Progenitor cell of endocrine pancreas (in vitro differentiated cells): ENCODE measurements at regions not wholly inside any gene's neighbourhood (a gene's known extent, or its start where the extent isn't known, plus 50 kb on each side); places are given as distances from the start of the nearest gene placed in this dataset.

Source experiments
- DNase-seq: peaks from one replicate; pipeline ENCODE4 v3.0.0; 2021; ENCODE audit warnings: low spot score; ENCODE audit not compliant: unreplicated experiment
- H3K27ac Mint-ChIP-seq: 2 replicates; pipeline ENCODE4 v1.8.0; 2021; ENCODE audit warnings: mild to moderate bottlenecking, moderate library complexity, mixed read lengths
- H3K27me3 Mint-ChIP-seq: 2 replicates; pipeline ENCODE4 v1.8.0; 2021; ENCODE audit warnings: mixed read lengths
- H3K36me3 Mint-ChIP-seq: 2 replicates; pipeline ENCODE4 v1.8.0; 2022; ENCODE audit warnings: mixed read lengths; ENCODE audit not compliant: insufficient read depth
- H3K4me1 Mint-ChIP-seq: 2 replicates; pipeline ENCODE4 v1.8.0; 2021; ENCODE audit warnings: low read depth, mixed read lengths
- H3K4me3 Mint-ChIP-seq: 2 replicates; pipeline ENCODE4 v1.8.0; 2021; ENCODE audit warnings: low read depth, mild to moderate bottlenecking, moderate library complexity, mixed read lengths
- H3K9me3 Mint-ChIP-seq: 2 replicates; pipeline ENCODE4 v1.8.0; 2021; ENCODE audit warnings: low read depth, mixed read lengths
- TF ChIP-seq, protein P1 (sequence below): fragments of 200-600 bp; sonication (generic); IDR thresholded peaks from one replicate; pipeline ENCODE4 v1.5.0; 2021; ENCODE audit warnings: antibody characterized with exemption, mild to moderate bottlenecking; ENCODE audit not compliant: unreplicated experiment

DNA sequence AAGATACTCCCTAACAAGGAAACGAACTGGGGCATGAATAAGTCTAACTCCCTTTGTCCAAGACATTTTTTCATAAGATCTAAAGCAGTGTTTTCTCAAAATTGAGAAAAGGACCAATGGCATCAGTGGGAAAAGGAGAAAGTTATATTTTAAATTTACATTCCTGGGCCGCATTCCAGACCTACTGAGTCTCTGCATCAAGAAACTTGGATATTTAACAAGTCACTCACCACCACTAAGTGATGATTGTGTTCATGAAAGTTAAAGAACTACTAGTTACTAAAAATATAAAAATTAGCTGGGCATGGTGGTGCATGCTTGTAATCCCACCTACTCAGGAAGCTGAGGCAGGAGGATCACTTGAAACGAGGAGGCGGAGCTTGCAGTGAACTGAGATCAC lies 149.6 kb upstream of the MEOX2 start:
- TF ChIP-seq, protein P1, sequence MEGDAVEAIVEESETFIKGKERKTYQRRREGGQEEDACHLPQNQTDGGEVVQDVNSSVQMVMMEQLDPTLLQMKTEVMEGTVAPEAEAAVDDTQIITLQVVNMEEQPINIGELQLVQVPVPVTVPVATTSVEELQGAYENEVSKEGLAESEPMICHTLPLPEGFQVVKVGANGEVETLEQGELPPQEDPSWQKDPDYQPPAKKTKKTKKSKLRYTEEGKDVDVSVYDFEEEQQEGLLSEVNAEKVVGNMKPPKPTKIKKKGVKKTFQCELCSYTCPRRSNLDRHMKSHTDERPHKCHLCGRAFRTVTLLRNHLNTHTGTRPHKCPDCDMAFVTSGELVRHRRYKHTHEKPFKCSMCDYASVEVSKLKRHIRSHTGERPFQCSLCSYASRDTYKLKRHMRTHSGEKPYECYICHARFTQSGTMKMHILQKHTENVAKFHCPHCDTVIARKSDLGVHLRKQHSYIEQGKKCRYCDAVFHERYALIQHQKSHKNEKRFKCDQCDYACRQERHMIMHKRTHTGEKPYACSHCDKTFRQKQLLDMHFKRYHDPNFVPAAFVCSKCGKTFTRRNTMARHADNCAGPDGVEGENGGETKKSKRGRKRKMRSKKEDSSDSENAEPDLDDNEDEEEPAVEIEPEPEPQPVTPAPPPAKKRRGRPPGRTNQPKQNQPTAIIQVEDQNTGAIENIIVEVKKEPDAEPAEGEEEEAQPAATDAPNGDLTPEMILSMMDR, result no peak
- H3K27me3 Mint-ChIP-seq, result peaks cover 3% of the 10 kb centered on the region
- H3K9me3 Mint-ChIP-seq, result no peaks in the 10 kb centered on the region
- H3K4me3 Mint-ChIP-seq, result no peak overlapping the region
- DNase-seq, result no peak
- peaks cover 3% of the 10 kb centered on the region for H3K4me1 Mint-ChIP-seq
- no peaks in the 10 kb centered on the region for H3K36me3 Mint-ChIP-seq
- no peak overlapping the region for H3K27ac Mint-ChIP-seq

DNA sequence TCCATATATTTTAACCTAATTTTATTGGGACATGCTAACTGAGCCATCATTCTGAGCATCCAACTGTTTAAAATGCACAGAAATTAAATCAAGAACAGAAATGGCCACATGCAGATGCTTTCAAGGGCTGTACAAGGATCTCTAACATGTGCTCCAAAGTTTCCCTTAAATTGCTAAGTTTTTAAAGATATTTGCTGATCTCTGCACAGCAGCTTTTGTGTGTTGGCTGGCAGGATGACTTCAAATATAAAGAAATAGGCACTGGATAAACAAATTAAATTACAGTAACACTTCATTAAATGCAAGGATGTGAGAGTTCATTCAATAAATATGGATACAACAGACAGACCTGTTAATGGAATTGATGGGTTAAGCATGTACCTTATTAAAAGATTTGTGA lies 148.0 kb upstream of the MEOX2 start:
- Mint-ChIP-seq H3K4me3 (no peak overlapping the region), H3K4me1 (peaks cover 1% of the 10 kb centered on the region), H3K36me3 (no peaks in the 10 kb centered on the region), H3K9me3 (no peaks in the 10 kb centered on the region), H3K27ac (no peak overlapping the region), H3K27me3 (peaks cover 2% of the 10 kb centered on the region)
- TF ChIP-seq, protein P1, result no peak
- no peak for DNase-seq

DNA sequence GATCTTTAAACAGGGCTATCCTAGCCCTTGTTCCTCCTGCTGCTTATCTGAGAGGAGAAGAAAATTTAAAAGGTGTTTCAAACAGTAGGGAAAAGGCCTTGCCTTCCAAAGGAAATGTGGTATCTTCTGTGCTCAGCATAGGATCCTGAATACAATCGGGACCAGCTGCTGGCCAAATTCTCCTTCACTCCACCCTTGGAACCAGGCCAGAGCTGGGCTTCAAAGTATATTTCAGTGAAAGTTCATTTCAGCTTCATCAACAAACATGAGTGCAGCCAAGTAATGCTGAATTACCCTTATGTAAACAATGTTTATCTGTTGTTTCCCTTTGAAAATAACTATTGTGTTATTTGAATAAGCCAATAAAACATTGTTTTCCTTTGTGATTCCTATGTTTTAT lies 146.5 kb upstream of the MEOX2 start:
- DNase-seq, result no peak
- TF ChIP-seq, protein P1, result no peak
- no peaks in the 10 kb centered on the region for H3K36me3 Mint-ChIP-seq
- H3K4me1 Mint-ChIP-seq, result no peaks in the 10 kb centered on the region
- no peaks in the 10 kb centered on the region for H3K9me3 Mint-ChIP-seq
- H3K4me3 Mint-ChIP-seq, result no peak overlapping the region
- H3K27me3 Mint-ChIP-seq, result no peaks in the 10 kb centered on the region
- no peak overlapping the region for H3K27ac Mint-ChIP-seq

DNA sequence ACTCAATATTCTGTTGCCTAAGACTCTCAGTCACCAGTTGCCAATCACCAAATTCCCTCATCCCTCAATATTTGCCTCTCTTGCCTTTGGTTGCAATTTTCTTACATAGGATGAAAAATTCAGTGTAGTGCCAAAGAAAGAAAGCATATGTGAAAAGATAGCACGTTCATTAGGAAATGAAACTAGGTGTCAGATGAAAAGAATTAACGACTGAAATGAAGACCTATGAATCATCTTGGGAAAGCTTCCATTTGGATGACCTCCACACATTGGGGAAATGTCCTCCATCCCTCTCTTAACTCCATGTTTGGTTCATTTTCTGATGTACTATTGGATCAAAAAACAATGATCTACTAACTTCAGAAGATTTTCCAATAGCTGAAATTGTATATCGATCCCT lies 145.1 kb upstream of the MEOX2 start:
- no peaks in the 10 kb centered on the region for H3K4me1 Mint-ChIP-seq
- no peak for DNase-seq
- no peak overlapping the region for H3K4me3 Mint-ChIP-seq
- no peaks in the 10 kb centered on the region for H3K36me3 Mint-ChIP-seq
- no peaks in the 10 kb centered on the region for H3K9me3 Mint-ChIP-seq
- TF ChIP-seq, protein P1, result no peak
- H3K27me3 Mint-ChIP-seq, result no peaks in the 10 kb centered on the region
- H3K27ac Mint-ChIP-seq, result no peak overlapping the region

DNA sequence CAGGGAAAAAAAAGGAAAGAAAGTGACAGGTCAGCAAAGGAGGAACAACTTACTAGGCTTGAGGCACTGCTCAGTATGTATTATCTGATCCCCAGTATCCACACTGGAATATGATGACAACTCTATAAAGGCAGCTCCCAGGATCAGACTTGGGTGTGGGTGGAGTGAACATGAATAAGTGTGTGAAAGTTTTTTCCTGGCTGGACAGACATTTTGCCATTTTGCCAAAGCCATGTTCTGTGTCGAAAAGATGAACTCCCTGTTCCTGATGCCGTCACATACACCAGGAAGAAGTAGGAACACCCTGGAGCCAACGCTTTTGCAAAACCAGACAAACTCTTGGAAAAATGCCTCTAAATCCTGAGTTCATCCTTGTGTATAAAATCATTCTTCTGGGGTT lies 143.2 kb upstream of the MEOX2 start:
- Mint-ChIP-seq H3K27me3 (no peaks in the 10 kb centered on the region), H3K9me3 (no peaks in the 10 kb centered on the region), H3K27ac (no peak overlapping the region), H3K4me1 (no peaks in the 10 kb centered on the region), H3K4me3 (no peak overlapping the region), H3K36me3 (no peaks in the 10 kb centered on the region)
- DNase-seq, result no peak
- TF ChIP-seq, protein P1, result no peak
